Prostate gland (tissue), 2 donors: ENCODE measurements at regions not wholly inside any gene's neighbourhood (a gene's known extent, or its start where the extent isn't known, plus 50 kb on each side); places are given as distances from the start of the nearest gene placed in this dataset.

Source experiments
- DNase-seq: peaks from one replicate; pipeline ENCODE4 v3.0.0-alpha.2; 2019; ENCODE audit warnings: low spot score
- H3K27ac ChIP-seq, 2 donors: fragments of 200-600 bp; sonication (generic); 2 replicates each; pipeline ENCODE4 v1.5.1; 2017 to 2019
- H3K27me3 ChIP-seq: fragments of 200-600 bp; sonication (generic); replicated peaks from 2 replicates; pipeline ENCODE4 v1.5.1; 2019; ENCODE audit not compliant: insufficient read depth
- H3K36me3 ChIP-seq, 2 donors: fragments of 200-600 bp; sonication (generic); 1 replicate in 1 of 2; 2 replicates in 1 of 2; pipeline versions ENCODE4 v1.5.1 to v1.8.1; 2017 to 2019
- H3K4me1 ChIP-seq: fragments of 200-600 bp; sonication (generic); replicated peaks from 2 replicates; pipeline ENCODE4 v1.5.1; 2019
- H3K4me3 ChIP-seq, 2 donors: fragments of 200-600 bp; sonication (generic); 2 replicates each; pipeline ENCODE4 v1.5.1; 2017 to 2019
- H3K9me3 ChIP-seq: fragments of 200-600 bp; sonication (generic); 2 replicates; pipeline ENCODE4 v1.5.1; 2017
- POLR2A ChIP-seq: fragments of 450-650 bp; IDR thresholded peaks from one replicate; pipeline ENCODE4 v1.6.1; 2016; ENCODE audit warnings: antibody characterized with exemption, mild to moderate bottlenecking
- POLR2AphosphoS5 ChIP-seq: sonication (generic); formaldehyde crosslinking; IDR thresholded peaks from one replicate; pipeline ENCODE4 v1.6.1; 2017; ENCODE audit warnings: antibody characterized with exemption
- WGBS: methylation state at CpG from one replicate; pipeline ENCODE4 v1.1.5; 2018; 5-methylcytosine and 5-hydroxymethylcytosine counted together
- intact Hi-C: fragments of 100-400 bp; cut with DNase I; formaldehyde crosslinking; loops from one replicate; pipeline ENCODE4 v1.14.2; 2022
- TF ChIP-seq, protein P1 (sequence below), 4 experiments: fragments of 200-600 bp in 2 of 4; fragments of 450-650 bp in 2 of 4; sonication (generic) in 2 of 4; IDR thresholded peaks; 1 replicate in 3 of 4; 2 replicates in 1 of 4; pipeline ENCODE4 v1.5.1; 2016 to 2019; ENCODE audit warnings: antibody characterized with exemption in 4 of 4, mild to moderate bottlenecking in 2 of 4, moderate library complexity in 2 of 4

- no peaks in the 10 kb centered on the region for H3K27me3 ChIP-seq
- no peak for DNase-seq
- intact Hi-C loops, result no loop called here
- no peak overlapping the region for H3K4me3 ChIP-seq
- no peaks in the 10 kb centered on the region for H3K4me1 ChIP-seq
- no peak overlapping the region for H3K27ac ChIP-seq
- TF ChIP-seq POLR2A (no peak), POLR2AphosphoS5 (no peak)
- TF ChIP-seq, protein P1, sequence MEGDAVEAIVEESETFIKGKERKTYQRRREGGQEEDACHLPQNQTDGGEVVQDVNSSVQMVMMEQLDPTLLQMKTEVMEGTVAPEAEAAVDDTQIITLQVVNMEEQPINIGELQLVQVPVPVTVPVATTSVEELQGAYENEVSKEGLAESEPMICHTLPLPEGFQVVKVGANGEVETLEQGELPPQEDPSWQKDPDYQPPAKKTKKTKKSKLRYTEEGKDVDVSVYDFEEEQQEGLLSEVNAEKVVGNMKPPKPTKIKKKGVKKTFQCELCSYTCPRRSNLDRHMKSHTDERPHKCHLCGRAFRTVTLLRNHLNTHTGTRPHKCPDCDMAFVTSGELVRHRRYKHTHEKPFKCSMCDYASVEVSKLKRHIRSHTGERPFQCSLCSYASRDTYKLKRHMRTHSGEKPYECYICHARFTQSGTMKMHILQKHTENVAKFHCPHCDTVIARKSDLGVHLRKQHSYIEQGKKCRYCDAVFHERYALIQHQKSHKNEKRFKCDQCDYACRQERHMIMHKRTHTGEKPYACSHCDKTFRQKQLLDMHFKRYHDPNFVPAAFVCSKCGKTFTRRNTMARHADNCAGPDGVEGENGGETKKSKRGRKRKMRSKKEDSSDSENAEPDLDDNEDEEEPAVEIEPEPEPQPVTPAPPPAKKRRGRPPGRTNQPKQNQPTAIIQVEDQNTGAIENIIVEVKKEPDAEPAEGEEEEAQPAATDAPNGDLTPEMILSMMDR (IDR thresholded peaks at IDR 0.05), result no peak
- WGBS, result 92% methylated on average over 2 of the region's 2 CpGs
- H3K36me3 ChIP-seq, result no peaks in the 10 kb centered on the region
- H3K9me3 ChIP-seq, result no peaks in the 10 kb centered on the region
Measured at GRCh38 chrX:84893897-84894296, 109.8 kb upstream of the APOOL start.

- intact Hi-C loops, result loop anchor here (5.0 kb wide), 1 partner anchor 180 kb away; no protein-coding TSS in a partner anchor
- Histone ChIP-seq H3K4me1 (no peaks in the 10 kb centered on the region), H3K4me3 (no peak overlapping the region), H3K27ac (no peak overlapping the region), H3K36me3 (no peaks in the 10 kb centered on the region), H3K27me3 (no peaks in the 10 kb centered on the region), H3K9me3 (no peaks in the 10 kb centered on the region)
- TF ChIP-seq, protein P1 (IDR thresholded peaks at IDR 0.05), result peak in 3 of 4 experiments; percentile 16 to 26 (median 23)
- no peak for TF ChIP-seq POLR2AphosphoS5
- WGBS, result 40% methylated on average over 5 of the region's 5 CpGs
- DNase-seq, result no peak
Measured at GRCh38 chrX:84907324-84907968, 96.2 kb upstream of the APOOL start.

DNA sequence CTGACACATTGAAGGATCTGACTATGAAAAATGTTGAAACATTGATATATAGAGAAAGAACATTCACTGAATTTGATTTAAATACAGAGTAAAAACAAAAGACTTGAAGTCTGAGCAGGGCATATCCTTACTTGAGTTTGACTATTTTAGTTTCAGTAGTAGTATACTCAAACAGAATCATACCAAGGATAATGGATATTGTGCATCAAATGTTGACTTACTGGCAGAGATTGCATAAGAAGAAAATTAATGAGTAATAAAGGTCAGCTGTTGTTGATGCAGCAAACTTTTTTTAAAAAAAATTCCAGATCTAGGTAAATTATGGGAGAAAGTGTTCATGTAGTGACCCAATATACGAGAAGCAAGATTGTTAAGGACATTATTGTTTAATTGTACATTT lies 94.5 kb upstream of the APOOL start:
- DNase-seq, result no peak
- WGBS, result 56% methylated on average over 1 of the region's 1 CpG
- intact Hi-C loops, result loop anchor here (5.0 kb wide), 1 partner anchor 182 kb away; no protein-coding TSS in a partner anchor
- Histone ChIP-seq H3K9me3 (no peaks in the 10 kb centered on the region), H3K27ac (no peak overlapping the region), H3K4me1 (no peaks in the 10 kb centered on the region), H3K36me3 (no peaks in the 10 kb centered on the region), H3K4me3 (no peak overlapping the region), H3K27me3 (no peaks in the 10 kb centered on the region)
- TF ChIP-seq, protein P1 (IDR thresholded peaks at IDR 0.05), result no peak
- TF ChIP-seq POLR2AphosphoS5, result no peak
- TF ChIP-seq POLR2A, result no peak

GRCh38 chrX:84924624-84925023 lies 79.1 kb upstream of the APOOL start:
- Histone ChIP-seq H3K9me3 (no peaks in the 10 kb centered on the region), H3K4me3 (no peak overlapping the region), H3K27me3 (no peaks in the 10 kb centered on the region), H3K4me1 (no peaks in the 10 kb centered on the region), H3K27ac (no peak overlapping the region), H3K36me3 (no peaks in the 10 kb centered on the region)
- no peak for DNase-seq
- WGBS, result 79% methylated on average over 1 of the region's 1 CpG
- intact Hi-C loops, result no loop called here
- TF ChIP-seq POLR2AphosphoS5 (no peak), POLR2A (no peak)
- TF ChIP-seq, protein P1 (IDR thresholded peaks at IDR 0.05), result no peak

DNA sequence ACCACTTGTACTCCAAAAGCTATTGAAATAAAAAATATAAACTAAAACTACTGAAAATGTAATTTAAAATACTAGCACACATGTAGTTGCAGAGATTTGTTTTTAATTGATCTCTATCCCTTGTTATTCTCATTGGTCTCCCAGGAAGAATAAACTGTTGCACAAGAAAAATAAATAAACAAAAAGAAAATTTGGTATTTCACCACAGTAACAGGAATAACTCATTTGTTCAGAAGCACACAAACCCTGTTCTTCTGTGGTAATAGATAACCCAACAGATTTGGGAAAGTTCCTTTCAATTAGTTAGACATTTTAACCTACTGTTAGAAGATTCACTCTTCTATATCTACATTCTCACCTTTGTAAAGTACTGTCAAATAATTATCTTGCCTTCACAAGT lies 70.9 kb upstream of the APOOL start:
- TF ChIP-seq, protein P1 (IDR thresholded peaks at IDR 0.05), result no peak
- no peak for TF ChIP-seq POLR2AphosphoS5
- TF ChIP-seq POLR2A, result no peak
- Histone ChIP-seq H3K4me1 (no peaks in the 10 kb centered on the region), H3K4me3 (no peak overlapping the region), H3K36me3 (no peaks in the 10 kb centered on the region), H3K27ac (no peak overlapping the region), H3K27me3 (no peaks in the 10 kb centered on the region), H3K9me3 (no peaks in the 10 kb centered on the region)
- intact Hi-C loops, result no loop called here
- no peak for DNase-seq
